ENCODE measurements at regions not wholly inside any gene's neighbourhood (a gene's known extent, or its start where the extent isn't known, plus 50 kb on each side); places are given as distances from the start of the nearest gene placed in this dataset.

DNA sequence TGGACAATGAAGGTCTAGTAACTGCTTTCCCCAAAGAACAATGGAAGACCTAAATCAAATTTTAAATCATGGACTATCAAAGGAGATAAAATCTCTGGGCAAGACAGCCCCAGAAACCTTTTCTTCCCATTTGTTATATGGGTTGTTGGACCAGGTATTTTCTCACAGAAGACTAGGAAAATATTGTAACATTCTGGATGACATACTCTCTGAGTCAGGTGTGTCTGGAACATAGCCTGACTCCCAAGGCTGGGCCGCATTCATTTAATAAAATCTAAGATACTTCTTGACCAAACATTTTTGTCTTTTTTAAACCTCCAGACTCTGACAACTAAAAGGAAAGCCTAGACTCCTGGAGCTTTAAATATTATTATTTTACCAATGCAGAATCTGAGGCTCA lies 87.9 kb downstream of the ATP23 start:
- no peaks in the 10 kb centered on the region for H3K36me3 Mint-ChIP-seq
- Histone ChIP-seq H3K4me1 (ENCODE audit: control insufficient read depth, insufficient read depth, low read length, poor library complexity, severe bottlenecking) (no peaks in the 10 kb centered on the region), H3K36me3 (ENCODE audit: control insufficient read depth, insufficient read depth, low read length) (no peaks in the 10 kb centered on the region), H3K4me3 (ENCODE audit: low read depth, low read length) (no peak overlapping the region), H3K27ac (ENCODE audit: insufficient read depth, low read length, poor library complexity, severe bottlenecking) (no peak overlapping the region), H3K27me3 (ENCODE audit: control insufficient read depth, insufficient read depth, low read length) (no peaks in the 10 kb centered on the region), H3K9me3 (ENCODE audit: control insufficient read depth in 2 of 2, low read length in 2 of 2) (peaks cover 0 to 14% of the 10 kb centered on the region in 2 experiments)
- H3K27ac Mint-ChIP-seq: no peak overlapping the region
- no peaks in the 10 kb centered on the region for H3K27me3 Mint-ChIP-seq
- no peak for ATAC-seq (ENCODE audit: low read depth in 2 of 2)
- no peak for DNase-seq
- H3K4me1 Mint-ChIP-seq: no peaks in the 10 kb centered on the region
- peaks cover 4 to 35% (median 8%) of the 10 kb centered on the region in 7 donors for H3K9me3 Mint-ChIP-seq
- H3K4me3 Mint-ChIP-seq: no peak overlapping the region

DNA sequence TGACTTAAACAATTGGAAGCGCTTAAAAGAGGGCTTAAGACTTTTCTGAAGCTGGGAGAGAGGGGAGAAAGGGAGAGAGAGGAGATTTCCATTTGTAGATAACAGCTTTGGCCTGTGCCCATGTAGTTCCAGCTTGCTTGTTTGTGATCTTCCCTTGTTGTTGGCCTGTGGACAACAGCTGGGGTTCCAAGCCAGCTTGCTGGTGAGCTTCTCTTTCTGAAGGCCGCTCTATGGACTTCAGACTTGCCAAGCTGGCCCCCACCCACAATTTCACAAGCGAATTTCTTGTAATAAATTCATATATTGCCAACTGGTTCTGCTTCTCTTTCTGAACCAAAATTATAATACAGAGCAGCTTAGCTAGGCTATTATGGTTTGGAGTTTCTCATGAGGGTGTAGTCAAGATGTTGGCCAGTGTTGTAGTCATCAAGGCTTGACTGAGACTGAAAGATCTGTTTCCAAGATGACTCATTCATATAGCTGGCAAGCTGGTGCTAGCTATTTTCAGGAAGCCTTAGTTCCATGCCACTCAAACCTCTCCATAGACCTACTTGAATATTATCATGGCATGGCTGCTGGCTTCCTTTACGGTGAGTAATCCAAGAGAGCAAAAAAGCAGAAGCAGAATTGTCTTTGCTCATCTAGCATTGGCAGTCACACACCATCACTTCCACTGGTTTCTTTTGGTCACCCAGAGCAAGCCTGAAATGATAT lies 89.4 kb downstream of the ATP23 start:
- Histone ChIP-seq H3K27ac (ENCODE audit: insufficient read depth, low read length, poor library complexity, severe bottlenecking) (no peak overlapping the region), H3K36me3 (ENCODE audit: control insufficient read depth, insufficient read depth, low read length) (no peaks in the 10 kb centered on the region), H3K9me3 (ENCODE audit: control insufficient read depth in 2 of 2, low read length in 2 of 2) (peaks cover 5 to 18% of the 10 kb centered on the region in 2 experiments), H3K4me3 (ENCODE audit: low read depth, low read length) (no peak overlapping the region), H3K4me1 (ENCODE audit: control insufficient read depth, insufficient read depth, low read length, poor library complexity, severe bottlenecking) (no peaks in the 10 kb centered on the region), H3K27me3 (ENCODE audit: control insufficient read depth, insufficient read depth, low read length) (no peaks in the 10 kb centered on the region)
- DNase-seq (no peak), ATAC-seq (ENCODE audit: low read depth in 2 of 2) (no peak)
- Mint-ChIP-seq H3K36me3 (no peaks in the 10 kb centered on the region), H3K4me1 (no peaks in the 10 kb centered on the region), H3K27me3 (no peaks in the 10 kb centered on the region), H3K4me3 (no peak overlapping the region), H3K27ac (no peak overlapping the region), H3K9me3 (peaks cover 3 to 38% (median 5%) of the 10 kb centered on the region in 7 donors)

DNA sequence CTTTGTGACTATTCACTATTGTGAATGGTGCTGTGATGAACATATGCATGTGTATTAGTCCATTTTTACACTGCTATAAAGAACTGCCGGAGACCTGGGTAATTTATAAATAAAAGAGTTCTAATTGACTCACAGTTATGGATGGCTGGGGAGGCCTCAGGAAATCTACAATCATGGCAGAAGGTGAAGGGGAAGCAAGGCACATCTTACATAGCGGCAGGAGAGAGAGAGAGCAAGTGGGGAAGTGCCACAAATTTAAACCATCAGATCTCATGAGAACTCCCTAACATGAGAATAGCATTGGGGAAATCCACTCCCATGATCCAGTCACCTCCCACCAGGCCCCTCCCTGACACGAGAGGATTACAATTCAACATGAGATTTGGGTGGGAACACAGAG lies 90.8 kb downstream of the ATP23 start:
- Histone ChIP-seq H3K4me3 (ENCODE audit: low read depth, low read length) (no peak overlapping the region), H3K27me3 (ENCODE audit: control insufficient read depth, insufficient read depth, low read length) (no peaks in the 10 kb centered on the region), H3K4me1 (ENCODE audit: control insufficient read depth, insufficient read depth, low read length, poor library complexity, severe bottlenecking) (no peaks in the 10 kb centered on the region), H3K36me3 (ENCODE audit: control insufficient read depth, insufficient read depth, low read length) (no peaks in the 10 kb centered on the region), H3K9me3 (ENCODE audit: control insufficient read depth in 2 of 2, low read length in 2 of 2) (peaks cover 5 to 20% of the 10 kb centered on the region in 2 experiments), H3K27ac (ENCODE audit: insufficient read depth, low read length, poor library complexity, severe bottlenecking) (no peak overlapping the region)
- ATAC-seq (ENCODE audit: low read depth in 2 of 2) (no peak), DNase-seq (no peak)
- Mint-ChIP-seq H3K36me3 (no peaks in the 10 kb centered on the region), H3K4me1 (no peaks in the 10 kb centered on the region), H3K4me3 (no peak overlapping the region), H3K9me3 (peaks cover 3 to 46% (median 8%) of the 10 kb centered on the region in 7 donors), H3K27me3 (no peaks in the 10 kb centered on the region), H3K27ac (peak overlapping the region in 1 of 3 donors; percentile 70)

DNA sequence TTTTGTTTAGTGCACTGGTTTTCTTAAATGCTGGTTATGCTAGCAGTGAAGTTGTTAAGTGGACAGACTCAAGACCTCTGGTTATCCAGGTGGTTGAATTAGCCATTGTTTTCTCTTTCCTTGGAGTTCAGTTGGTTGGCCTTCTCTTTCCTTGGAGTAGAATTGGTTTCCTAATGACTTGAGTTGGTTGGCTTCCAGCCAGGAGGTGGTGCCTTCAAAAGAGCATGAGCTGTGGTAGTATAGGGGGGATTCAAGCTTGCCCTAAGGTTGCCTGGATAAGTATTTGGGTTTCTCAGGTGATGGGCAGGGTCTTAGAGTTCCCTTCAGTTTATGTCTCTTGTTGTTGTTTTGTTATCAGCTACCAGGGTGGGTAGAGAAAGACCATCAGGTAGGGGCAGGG lies 92.5 kb downstream of the ATP23 start:
- no peaks in the 10 kb centered on the region for H3K27me3 ChIP-seq (ENCODE audit: control insufficient read depth, insufficient read depth, low read length)
- Mint-ChIP-seq H3K4me3 (no peak overlapping the region), H3K36me3 (no peaks in the 10 kb centered on the region), H3K27me3 (no peaks in the 10 kb centered on the region), H3K9me3 (peaks cover 3 to 58% (median 12%) of the 10 kb centered on the region in 7 donors), H3K4me1 (no peaks in the 10 kb centered on the region), H3K27ac (no peak overlapping the region)
- no peaks in the 10 kb centered on the region for H3K4me1 ChIP-seq (ENCODE audit: control insufficient read depth, insufficient read depth, low read length, poor library complexity, severe bottlenecking)
- H3K4me3 ChIP-seq (ENCODE audit: low read depth, low read length): no peak overlapping the region
- peaks cover 5 to 20% of the 10 kb centered on the region in 2 experiments for H3K9me3 ChIP-seq (ENCODE audit: control insufficient read depth in 2 of 2, low read length in 2 of 2)
- H3K36me3 ChIP-seq (ENCODE audit: control insufficient read depth, insufficient read depth, low read length): no peaks in the 10 kb centered on the region
- DNase-seq (no peak), ATAC-seq (ENCODE audit: low read depth in 2 of 2) (no peak)
- no peak overlapping the region for H3K27ac ChIP-seq (ENCODE audit: insufficient read depth, low read length, poor library complexity, severe bottlenecking)

DNA sequence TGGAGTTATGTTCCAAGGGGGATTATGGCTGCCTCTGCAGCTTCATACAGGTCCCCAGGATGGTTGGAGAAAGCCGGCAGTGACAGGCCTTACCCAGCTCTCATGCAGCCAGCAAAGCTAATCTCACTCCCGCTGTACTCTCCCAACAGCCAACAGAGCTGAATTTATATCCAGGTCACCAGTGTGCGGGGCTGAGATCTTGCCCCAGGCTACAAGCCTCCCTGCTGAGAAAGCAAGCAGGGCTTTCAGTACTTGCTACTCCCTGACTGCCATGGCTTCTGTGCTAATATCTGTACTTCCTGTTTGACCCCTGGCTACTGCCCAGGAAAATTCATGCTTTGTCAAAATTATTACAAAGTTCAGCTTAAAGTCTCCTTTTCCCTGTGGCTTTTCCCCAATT lies 92.9 kb downstream of the ATP23 start:
- H3K4me3 ChIP-seq (ENCODE audit: low read depth, low read length): no peak overlapping the region
- Mint-ChIP-seq H3K4me3 (no peak overlapping the region), H3K27me3 (no peaks in the 10 kb centered on the region), H3K9me3 (peaks cover 3 to 63% (median 15%) of the 10 kb centered on the region in 7 donors), H3K4me1 (no peaks in the 10 kb centered on the region), H3K36me3 (no peaks in the 10 kb centered on the region), H3K27ac (no peak overlapping the region)
- DNase-seq (no peak), ATAC-seq (ENCODE audit: low read depth in 2 of 2) (no peak)
- H3K9me3 ChIP-seq (ENCODE audit: control insufficient read depth in 2 of 2, low read length in 2 of 2): peaks cover 6 to 20% of the 10 kb centered on the region in 2 experiments
- H3K36me3 ChIP-seq (ENCODE audit: control insufficient read depth, insufficient read depth, low read length): no peaks in the 10 kb centered on the region
- no peak overlapping the region for H3K27ac ChIP-seq (ENCODE audit: insufficient read depth, low read length, poor library complexity, severe bottlenecking)
- no peaks in the 10 kb centered on the region for H3K4me1 ChIP-seq (ENCODE audit: control insufficient read depth, insufficient read depth, low read length, poor library complexity, severe bottlenecking)
- H3K27me3 ChIP-seq (ENCODE audit: control insufficient read depth, insufficient read depth, low read length): no peaks in the 10 kb centered on the region

DNA sequence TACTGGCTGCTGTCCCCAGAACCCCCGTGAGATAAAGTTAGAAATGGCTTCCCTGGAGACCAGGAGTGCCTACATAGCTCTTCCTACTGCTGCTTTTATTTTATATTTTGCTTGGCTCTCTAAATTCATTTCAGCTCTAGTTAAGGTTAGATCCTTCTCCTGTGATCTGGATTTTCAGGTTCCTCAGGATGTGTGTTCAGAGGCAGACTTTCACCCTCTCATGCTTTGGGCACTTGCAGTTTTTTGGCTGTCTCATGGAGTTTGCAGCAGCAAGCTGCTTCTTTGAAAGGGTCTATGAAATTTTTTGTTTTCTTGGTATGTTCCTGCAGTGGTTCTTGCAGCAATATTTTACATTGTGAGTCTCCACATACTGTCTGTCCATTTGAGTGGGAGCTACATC lies 93.3 kb downstream of the ATP23 start:
- ATAC-seq (ENCODE audit: low read depth in 2 of 2) (no peak), DNase-seq (no peak)
- H3K36me3 ChIP-seq (ENCODE audit: control insufficient read depth, insufficient read depth, low read length): no peaks in the 10 kb centered on the region
- H3K27ac ChIP-seq (ENCODE audit: insufficient read depth, low read length, poor library complexity, severe bottlenecking): no peak overlapping the region
- no peak overlapping the region for H3K4me3 ChIP-seq (ENCODE audit: low read depth, low read length)
- Mint-ChIP-seq H3K4me3 (no peak overlapping the region), H3K4me1 (no peaks in the 10 kb centered on the region), H3K27me3 (no peaks in the 10 kb centered on the region), H3K36me3 (peaks cover under 1% of the 10 kb centered on the region), H3K9me3 (peaks cover 3 to 61% (median 15%) of the 10 kb centered on the region in 7 donors), H3K27ac (no peak overlapping the region)
- peaks cover 6 to 20% of the 10 kb centered on the region in 2 experiments for H3K9me3 ChIP-seq (ENCODE audit: control insufficient read depth in 2 of 2, low read length in 2 of 2)
- H3K27me3 ChIP-seq (ENCODE audit: control insufficient read depth, insufficient read depth, low read length): no peaks in the 10 kb centered on the region
- no peaks in the 10 kb centered on the region for H3K4me1 ChIP-seq (ENCODE audit: control insufficient read depth, insufficient read depth, low read length, poor library complexity, severe bottlenecking)

DNA sequence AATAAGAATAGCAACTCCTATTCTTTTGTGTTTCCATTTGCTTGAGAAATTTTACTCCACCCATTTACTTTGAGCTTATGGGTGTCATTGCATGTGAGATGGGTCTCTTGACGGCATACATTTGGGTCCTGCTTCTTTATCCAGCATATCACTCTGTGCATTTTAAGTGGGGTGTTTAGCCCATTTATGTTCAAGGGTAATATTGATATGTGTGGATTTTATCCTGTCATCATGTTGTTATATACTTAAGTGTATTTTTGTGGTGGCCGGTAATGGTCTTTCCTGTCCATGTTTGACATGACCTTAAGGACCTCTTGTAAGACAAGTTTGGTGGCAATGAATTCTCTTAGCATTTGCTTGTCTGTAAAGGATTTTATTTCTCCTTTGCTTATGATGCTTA lies 100.1 kb downstream of the ATP23 start:
- DNase-seq (no peak), ATAC-seq (ENCODE audit: low read depth in 2 of 2) (no peak)
- Mint-ChIP-seq H3K4me3 (no peak overlapping the region), H3K36me3 (peaks cover 4% of the 10 kb centered on the region), H3K27ac (no peak overlapping the region), H3K9me3 (peaks cover 2 to 40% (median 12%) of the 10 kb centered on the region in 7 donors), H3K27me3 (no peaks in the 10 kb centered on the region), H3K4me1 (no peaks in the 10 kb centered on the region)
- Histone ChIP-seq H3K27ac (ENCODE audit: insufficient read depth, low read length, poor library complexity, severe bottlenecking) (no peak overlapping the region), H3K9me3 (ENCODE audit: control insufficient read depth in 2 of 2, low read length in 2 of 2) (peaks cover 5 to 6% of the 10 kb centered on the region in 2 experiments), H3K4me3 (ENCODE audit: low read depth, low read length) (no peak overlapping the region), H3K36me3 (ENCODE audit: control insufficient read depth, insufficient read depth, low read length) (no peaks in the 10 kb centered on the region), H3K27me3 (ENCODE audit: control insufficient read depth, insufficient read depth, low read length) (peaks cover 2% of the 10 kb centered on the region), H3K4me1 (ENCODE audit: control insufficient read depth, insufficient read depth, low read length, poor library complexity, severe bottlenecking) (no peaks in the 10 kb centered on the region)

DNA sequence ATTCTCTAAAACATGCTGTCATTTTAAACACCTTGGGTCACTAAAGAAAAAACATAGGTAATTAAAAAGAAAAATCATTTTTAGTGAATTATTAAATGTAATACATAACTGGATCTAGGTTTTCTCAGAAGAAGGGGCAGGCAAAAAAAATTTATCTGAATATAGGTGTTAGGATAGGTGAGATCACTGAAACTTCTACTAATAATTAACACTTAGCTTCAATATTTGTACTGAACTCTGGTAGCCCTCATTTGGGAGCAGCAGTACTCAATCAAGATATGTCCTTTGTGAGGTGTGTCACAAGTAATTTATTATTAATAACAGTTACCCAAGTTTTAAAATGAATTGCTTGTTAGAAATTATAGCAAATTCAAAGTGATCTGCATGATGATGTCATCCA lies 103.6 kb downstream of the ATP23 start:
- Histone ChIP-seq H3K27me3 (ENCODE audit: control insufficient read depth, insufficient read depth, low read length) (peaks cover 4% of the 10 kb centered on the region), H3K4me1 (ENCODE audit: control insufficient read depth, insufficient read depth, low read length, poor library complexity, severe bottlenecking) (no peaks in the 10 kb centered on the region), H3K9me3 (ENCODE audit: control insufficient read depth in 2 of 2, low read length in 2 of 2) (peaks cover 3 to 6% of the 10 kb centered on the region in 2 experiments), H3K36me3 (ENCODE audit: control insufficient read depth, insufficient read depth, low read length) (no peaks in the 10 kb centered on the region), H3K4me3 (ENCODE audit: low read depth, low read length) (no peak overlapping the region), H3K27ac (ENCODE audit: insufficient read depth, low read length, poor library complexity, severe bottlenecking) (no peak overlapping the region)
- Mint-ChIP-seq H3K27ac (no peak overlapping the region), H3K9me3 (peaks cover 0 to 21% (median 11%) of the 10 kb centered on the region in 7 donors), H3K4me1 (no peaks in the 10 kb centered on the region), H3K4me3 (no peak overlapping the region), H3K27me3 (no peaks in the 10 kb centered on the region), H3K36me3 (peaks cover under 1% of the 10 kb centered on the region)
- ATAC-seq (ENCODE audit: low read depth in 2 of 2) (no peak), DNase-seq (no peak)

Data from CD4-positive, CD25-positive, alpha-beta regulatory T cell (primary cell).